Gastrocnemius medialis (tissue), 4 donors: ENCODE measurements at regions not wholly inside any gene's neighbourhood (a gene's known extent, or its start where the extent isn't known, plus 50 kb on each side); places are given as distances from the start of the nearest gene placed in this dataset.
"Not testable (repeated sequence)": the region's sequence is repeated elsewhere in the genome, so short reads cannot be mapped to it uniquely, and the experiment has no call there.

Experiments
- ATAC-seq, 2 donors: fragments of 150-250 bp; one replicate each; pipeline ENCODE4 v1.9.1; 2016
- DNase-seq, 2 donors: peaks; one replicate each; pipeline ENCODE4 v3.0.0-alpha.2; 2019
- H3K27ac ChIP-seq, 4 donors: fragments of 200-600 bp; sonication (generic); 1 replicate in 1 of 4; 2 replicates in 3 of 4; pipeline ENCODE4 v1.5.1; 2016 to 2018; ENCODE audit warnings: mild to moderate bottlenecking in 2 of 4, moderate library complexity in 1 of 4
- H3K27me3 ChIP-seq, 3 donors: fragments of 200-600 bp; sonication (generic) in 2 of 3; 1 replicate in 1 of 3; 2 replicates in 2 of 3; pipeline versions ENCODE4 v1.5.1 to v1.6.0; 2016 to 2019; ENCODE audit warnings: mild to moderate bottlenecking in 1 of 3, moderate library complexity in 1 of 3
- H3K36me3 ChIP-seq, 2 donors: fragments of 200-600 bp; sonication (generic) in 1 of 2; one replicate each; pipeline ENCODE4 v1.5.1; 2017 to 2018
- H3K4me1 ChIP-seq, 2 donors: fragments of 200-600 bp; sonication (generic) in 1 of 2; one replicate each; pipeline ENCODE4 v1.5.1; 2016 to 2017; ENCODE audit warnings: mild to moderate bottlenecking in 2 of 2
- H3K4me3 ChIP-seq, 4 donors: fragments of 200-600 bp; sonication (generic) in 3 of 4; 1 replicate in 1 of 4; 2 replicates in 3 of 4; pipeline ENCODE4 v1.5.1; 2016 to 2019; ENCODE audit warnings: mild to moderate bottlenecking in 2 of 4
- H3K9me3 ChIP-seq, 3 donors: fragments of 200-600 bp; sonication (generic) in 2 of 3; 1 replicate in 1 of 3; 2 replicates in 2 of 3; pipeline ENCODE4 v1.5.1; 2016 to 2019
- POLR2A ChIP-seq, 2 donors: fragments of 450-650 bp; IDR thresholded peaks; one replicate each; pipeline ENCODE4 v1.6.1; 2017; ENCODE audit warnings: antibody characterized with exemption in 2 of 2, mild to moderate bottlenecking in 2 of 2, moderate library complexity in 2 of 2
- in situ Hi-C, 4 donors: fragments of 200-750 bp; cut with MboI; loops; one replicate each; pipeline versions ENCODE4 v1.15.0 to v1.8.0; 2017; ENCODE audit warnings: low sequenced_read_pairs in 4 of 4
- intact Hi-C: fragments of 100-400 bp; cut with DNase I; formaldehyde crosslinking; loops from one replicate; pipeline ENCODE4 v1.15.1; 2023; ENCODE audit warnings: low total_unique reads
- TF ChIP-seq, protein P1 (sequence below), 5 experiments: fragments of 450-650 bp in 3 of 5; fragments of 200-600 bp in 2 of 5; sonication (generic) in 2 of 5; IDR thresholded peaks in 4 of 5; conservative IDR thresholded peaks in 1 of 5; 1 replicate in 4 of 5; 2 replicates in 1 of 5; pipeline ENCODE4 v1.5.1; 2016 to 2019; ENCODE audit warnings: antibody characterized with exemption in 5 of 5, mild to moderate bottlenecking in 3 of 5, moderate library complexity in 3 of 5

DNA sequence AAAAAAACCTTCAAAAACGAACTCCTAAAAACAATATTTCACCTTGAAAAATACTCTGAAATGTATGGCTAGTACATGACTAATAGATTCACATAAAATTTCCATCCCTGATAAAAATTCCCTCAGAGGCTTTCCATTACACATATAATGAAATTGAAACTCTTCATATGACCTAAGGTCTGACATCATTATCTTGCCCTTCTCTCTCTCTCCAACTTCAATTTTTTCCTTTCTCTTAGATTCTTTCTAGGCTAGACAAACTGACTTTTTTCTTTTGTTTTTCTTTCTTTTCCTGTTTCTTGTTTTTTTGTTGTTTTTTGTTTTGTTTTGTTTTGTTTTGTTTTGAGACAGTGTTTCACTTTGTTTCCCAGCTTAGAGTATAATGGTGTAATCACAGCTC lies 1220.5 kb downstream of the ROBO2 start:
- Histone ChIP-seq H3K27ac (no peak overlapping the region), H3K9me3 (no peaks in the 10 kb centered on the region), H3K4me1 (no peaks in the 10 kb centered on the region), H3K36me3 (no peaks in the 10 kb centered on the region), H3K27me3 (no peaks in the 10 kb centered on the region), H3K4me3 (no peak overlapping the region)
- intact Hi-C loops (no loop called here), in situ Hi-C loops (no loop called here)
- TF ChIP-seq, protein P1, sequence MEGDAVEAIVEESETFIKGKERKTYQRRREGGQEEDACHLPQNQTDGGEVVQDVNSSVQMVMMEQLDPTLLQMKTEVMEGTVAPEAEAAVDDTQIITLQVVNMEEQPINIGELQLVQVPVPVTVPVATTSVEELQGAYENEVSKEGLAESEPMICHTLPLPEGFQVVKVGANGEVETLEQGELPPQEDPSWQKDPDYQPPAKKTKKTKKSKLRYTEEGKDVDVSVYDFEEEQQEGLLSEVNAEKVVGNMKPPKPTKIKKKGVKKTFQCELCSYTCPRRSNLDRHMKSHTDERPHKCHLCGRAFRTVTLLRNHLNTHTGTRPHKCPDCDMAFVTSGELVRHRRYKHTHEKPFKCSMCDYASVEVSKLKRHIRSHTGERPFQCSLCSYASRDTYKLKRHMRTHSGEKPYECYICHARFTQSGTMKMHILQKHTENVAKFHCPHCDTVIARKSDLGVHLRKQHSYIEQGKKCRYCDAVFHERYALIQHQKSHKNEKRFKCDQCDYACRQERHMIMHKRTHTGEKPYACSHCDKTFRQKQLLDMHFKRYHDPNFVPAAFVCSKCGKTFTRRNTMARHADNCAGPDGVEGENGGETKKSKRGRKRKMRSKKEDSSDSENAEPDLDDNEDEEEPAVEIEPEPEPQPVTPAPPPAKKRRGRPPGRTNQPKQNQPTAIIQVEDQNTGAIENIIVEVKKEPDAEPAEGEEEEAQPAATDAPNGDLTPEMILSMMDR (IDR thresholded peaks at IDR 0.05 in 4 of 5, conservative IDR thresholded peaks at IDR 0.05 in 1 of 5), result no peak
- no peak for TF ChIP-seq POLR2A (IDR thresholded peaks at IDR 0.05)
- no peak for DNase-seq
- no peak for ATAC-seq

DNA sequence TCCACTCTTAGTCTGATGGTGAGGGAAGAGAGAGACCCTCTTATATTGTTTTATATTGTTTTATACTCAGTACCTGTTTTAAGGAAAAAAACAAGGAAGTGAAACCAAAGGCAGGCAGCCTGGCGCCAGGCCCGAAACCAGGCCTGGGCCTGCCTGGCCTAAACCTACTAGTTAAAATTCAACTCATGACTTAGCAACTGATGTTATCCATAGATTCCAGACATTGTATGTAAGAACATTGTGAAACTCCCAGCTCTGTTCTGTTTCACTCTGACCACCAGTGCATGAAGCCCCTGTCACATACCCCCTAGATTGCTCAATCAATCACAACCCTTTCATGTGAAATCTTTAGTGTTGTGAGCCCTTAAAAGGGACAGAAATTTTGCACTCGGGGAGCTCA lies 1226.7 kb downstream of the ROBO2 start:
- intact Hi-C loops, in situ Hi-C loops, H3K27me3 ChIP-seq: not testable (repeated sequence)

DNA sequence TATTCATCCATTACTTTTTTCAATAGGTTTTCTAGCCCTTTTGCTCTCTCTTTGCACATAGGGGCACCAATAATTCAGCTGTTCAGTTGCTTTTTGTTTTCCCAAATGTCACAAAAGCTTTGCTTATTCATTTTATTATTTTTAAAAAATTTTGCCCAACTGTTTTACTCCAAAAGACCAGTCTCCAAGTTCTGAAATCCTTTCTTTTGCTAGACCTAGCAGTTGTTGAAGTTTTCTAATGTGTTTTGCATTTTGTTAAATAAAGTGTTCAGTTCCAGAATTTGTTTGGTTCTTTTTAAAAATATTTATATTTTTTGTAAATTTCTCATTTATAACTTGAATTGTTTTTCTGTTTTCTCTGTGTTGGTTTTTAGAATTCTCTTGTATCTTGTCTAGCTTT lies 1227.3 kb downstream of the ROBO2 start:
- Histone ChIP-seq H3K4me3 (no peak overlapping the region), H3K4me1 (no peaks in the 10 kb centered on the region), H3K27ac (no peak overlapping the region), H3K27me3 (no peaks in the 10 kb centered on the region), H3K9me3 (no peaks in the 10 kb centered on the region), H3K36me3 (no peaks in the 10 kb centered on the region)
- in situ Hi-C loops, result no loop called here
- no peak for DNase-seq
- intact Hi-C loops, result no loop called here
- TF ChIP-seq POLR2A (IDR thresholded peaks at IDR 0.05), result no peak
- TF ChIP-seq, protein P1 (IDR thresholded peaks at IDR 0.05 in 4 of 5, conservative IDR thresholded peaks at IDR 0.05 in 1 of 5), result no peak
- no peak for ATAC-seq

More for the DNA sequence above, 1226.7 kb downstream of the ROBO2 start:
- H3K36me3 ChIP-seq, H3K4me3 ChIP-seq, DNase-seq, H3K4me1 ChIP-seq, ATAC-seq, H3K9me3 ChIP-seq, H3K27ac ChIP-seq: not testable (repeated sequence)

DNA sequence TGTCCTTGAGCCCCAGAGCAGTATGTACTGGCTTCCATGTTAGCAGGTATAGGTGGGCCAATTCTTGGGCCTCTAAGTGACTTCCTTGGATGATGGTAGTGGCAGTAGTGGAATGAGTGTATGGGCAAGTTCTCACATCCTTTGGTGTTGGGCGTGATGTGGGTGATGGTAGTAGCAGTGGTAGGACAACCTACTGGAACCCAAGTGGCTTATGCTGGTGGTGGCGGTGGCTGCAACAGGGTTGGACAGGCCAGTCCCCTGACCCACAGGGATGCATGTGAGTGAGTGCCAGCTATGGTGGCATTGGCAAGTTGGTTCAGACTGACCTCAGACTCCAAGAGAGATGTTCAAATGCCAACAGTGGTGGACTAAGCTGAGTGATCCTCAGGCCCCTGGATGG lies 1228.2 kb downstream of the ROBO2 start:
- no peaks in the 10 kb centered on the region for H3K27me3 ChIP-seq
- H3K4me1 ChIP-seq, result no peaks in the 10 kb centered on the region
- intact Hi-C loops, result no loop called here
- H3K4me3 ChIP-seq, result no peak overlapping the region
- TF ChIP-seq, protein P1 (IDR thresholded peaks at IDR 0.05 in 4 of 5, conservative IDR thresholded peaks at IDR 0.05 in 1 of 5), result no peak
- no peak for TF ChIP-seq POLR2A (IDR thresholded peaks at IDR 0.05)
- ATAC-seq, result no peak
- H3K36me3 ChIP-seq, result no peaks in the 10 kb centered on the region
- DNase-seq, result no peak
- H3K27ac ChIP-seq, result no peak overlapping the region
- in situ Hi-C loops, result no loop called here
- no peaks in the 10 kb centered on the region for H3K9me3 ChIP-seq

DNA sequence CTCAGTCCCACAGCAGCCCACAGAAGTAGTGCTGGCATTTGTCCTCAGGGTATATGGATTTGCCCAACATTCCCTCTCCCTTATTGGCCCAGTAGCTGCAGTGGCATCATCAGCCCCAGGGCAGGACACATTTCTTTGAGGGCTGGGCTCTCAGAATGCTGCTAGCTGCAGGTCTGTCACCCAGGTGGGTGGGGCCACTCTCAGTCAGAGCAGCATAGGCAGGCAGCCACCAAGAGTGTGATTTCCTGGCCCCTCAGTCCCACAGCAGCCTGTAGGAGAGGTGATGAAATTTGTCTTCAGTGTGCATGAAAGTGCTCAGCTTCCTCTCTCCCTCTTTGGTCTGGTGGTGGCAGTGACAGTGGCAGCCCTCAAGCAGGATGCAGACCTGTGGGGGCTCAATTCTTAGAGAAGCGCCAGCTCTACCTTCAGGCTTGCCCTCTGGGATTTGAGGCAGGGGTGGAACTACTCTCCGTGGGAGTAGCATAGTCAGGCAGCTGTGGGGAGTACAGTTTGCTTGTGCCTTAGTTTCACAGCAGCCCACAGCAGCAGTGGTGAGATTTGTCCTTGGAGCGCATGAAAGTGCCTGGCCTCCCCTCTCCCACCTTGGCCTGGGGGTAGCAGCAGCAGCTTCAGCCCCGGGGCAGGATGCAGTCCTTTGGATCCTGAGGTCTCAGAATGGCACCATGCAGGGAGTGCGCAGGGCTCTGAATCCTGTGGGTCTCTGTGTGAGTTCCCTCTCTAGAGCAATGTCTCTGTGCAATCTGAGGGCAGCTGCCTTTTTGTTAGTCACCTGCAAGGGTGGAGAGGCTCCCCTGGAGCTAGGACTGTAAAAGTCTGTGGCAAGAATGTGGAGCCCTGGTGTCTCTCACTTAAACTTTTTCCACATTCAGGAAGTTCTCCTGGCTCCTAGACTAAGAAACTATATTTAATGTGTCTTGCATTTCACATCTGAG lies 1229.1 kb downstream of the ROBO2 start:
- TF ChIP-seq, protein P1 (IDR thresholded peaks at IDR 0.05 in 4 of 5, conservative IDR thresholded peaks at IDR 0.05 in 1 of 5), result no peak
- no peak for TF ChIP-seq POLR2A (IDR thresholded peaks at IDR 0.05)
- H3K36me3 ChIP-seq, result no peaks in the 10 kb centered on the region
- DNase-seq (no peak), ATAC-seq (no peak)
- no peak overlapping the region for H3K4me3 ChIP-seq
- intact Hi-C loops (no loop called here), in situ Hi-C loops (no loop called here)
- no peaks in the 10 kb centered on the region for H3K4me1 ChIP-seq
- H3K9me3 ChIP-seq, result no peaks in the 10 kb centered on the region
- no peak overlapping the region for H3K27ac ChIP-seq
- no peaks in the 10 kb centered on the region for H3K27me3 ChIP-seq
